ENCODE measurements at regions not wholly inside any gene's neighbourhood (a gene's known extent, or its start where the extent isn't known, plus 50 kb on each side); places are given as distances from the start of the nearest gene placed in this dataset.

- in situ Hi-C loops (cut with MboI; ENCODE audit: low sequenced_read_pairs), result loop anchor here (25.0 kb wide), 1 partner anchor 1244 kb away; no protein-coding TSS in a partner anchor
These were observed 51.2 kb upstream of the CAPRIN2 start for GRCh38 chr12:30805959-30806358.
